Brain pericyte (primary cell): ENCODE measurements at regions not wholly inside any gene's neighbourhood (a gene's known extent, or its start where the extent isn't known, plus 50 kb on each side); places are given as distances from the start of the nearest gene placed in this dataset.
"Not testable (repeated sequence)": the region's sequence is repeated elsewhere in the genome, so short reads cannot be mapped to it uniquely, and the experiment has no call there.

ENCODE experiments used
- DNase-seq: peaks from one replicate; pipeline ENCODE4 v3.0.0-alpha.2; 2012; ENCODE audit warnings: low read depth, low spot score

GRCh38 chr9:28976250-28976649 is 1403.0 kb upstream of the C9orf72 start:
- DNase-seq, result no peak

- no peak for DNase-seq
These were observed 1403.4 kb upstream of the C9orf72 start for GRCh38 chr9:28976684-28977083.

- DNase-seq, result no peak
These were observed 1407.8 kb upstream of the C9orf72 start for GRCh38 chr9:28981129-28981528.

GRCh38 chr9:28981711-28982110 is 1408.4 kb upstream of the C9orf72 start:
- DNase-seq, result no peak

- no peak for DNase-seq
These were observed 1410.7 kb upstream of the C9orf72 start for GRCh38 chr9:28984016-28984415.

- DNase-seq, result not testable (repeated sequence)
These were observed 1416.7 kb upstream of the C9orf72 start for GRCh38 chr9:28990009-28990408.

- no peak for DNase-seq
These were observed 1425.8 kb upstream of the C9orf72 start for GRCh38 chr9:28999057-28999456.

- no peak for DNase-seq
These were observed 1426.5 kb upstream of the C9orf72 start for GRCh38 chr9:28999806-29000205.

- no peak for DNase-seq
These were observed 1427.7 kb upstream of the C9orf72 start for GRCh38 chr9:29001006-29001405.

GRCh38 chr9:29004988-29005387 is 1431.7 kb upstream of the C9orf72 start:
- no peak for DNase-seq

GRCh38 chr9:29006628-29007027 is 1433.3 kb upstream of the C9orf72 start:
- no peak for DNase-seq

- DNase-seq, result no peak
These were observed 1439.6 kb upstream of the C9orf72 start for GRCh38 chr9:29012911-29013310.

GRCh38 chr9:29021632-29022031 is 1448.4 kb upstream of the C9orf72 start:
- DNase-seq, result no peak

GRCh38 chr9:29038332-29038731 is 1465.1 kb upstream of the C9orf72 start:
- DNase-seq, result no peak

GRCh38 chr9:29039258-29039657 is 1466.0 kb upstream of the C9orf72 start:
- DNase-seq, result no peak

GRCh38 chr9:29043072-29043471 is 1469.8 kb upstream of the C9orf72 start:
- no peak for DNase-seq

- no peak for DNase-seq
These were observed 1471.7 kb upstream of the C9orf72 start for GRCh38 chr9:29044959-29045358.

GRCh38 chr9:29060041-29060440 is 1486.8 kb upstream of the C9orf72 start:
- no peak for DNase-seq

- no peak for DNase-seq
These were observed 1489.2 kb upstream of the C9orf72 start for GRCh38 chr9:29062446-29062845.

- DNase-seq, result no peak
These were observed 1489.8 kb upstream of the C9orf72 start for GRCh38 chr9:29063031-29063430.

GRCh38 chr9:29066141-29066640 is 1492.9 kb upstream of the C9orf72 start:
- DNase-seq, result no peak

- DNase-seq, result no peak
These were observed 1495.2 kb upstream of the C9orf72 start for GRCh38 chr9:29068461-29068860.

GRCh38 chr9:29069376-29069775 is 1496.1 kb upstream of the C9orf72 start:
- no peak for DNase-seq

- DNase-seq, result no peak
These were observed 1504.9 kb upstream of the C9orf72 start for GRCh38 chr9:29078063-29078666.
